Esophagus muscularis mucosa (tissue), 3 donors: ENCODE measurements at regions not wholly inside any gene's neighbourhood (a gene's known extent, or its start where the extent isn't known, plus 50 kb on each side); places are given as distances from the start of the nearest gene placed in this dataset.

ENCODE experiments used
- CTCF ChIP-seq, 3 experiments: fragments of 200-600 bp in 2 of 3; fragments of 450-650 bp in 1 of 3; sonication (generic) in 2 of 3; IDR thresholded peaks; one replicate each; pipeline ENCODE4 v1.5.1; 2017 to 2019; ENCODE audit warnings: antibody characterized with exemption in 3 of 3, mild to moderate bottlenecking in 2 of 3, moderate library complexity in 1 of 3
- POLR2A ChIP-seq: fragments of 450-650 bp; IDR thresholded peaks from one replicate; pipeline ENCODE4 v1.6.1; 2017; ENCODE audit warnings: antibody characterized with exemption, moderate library complexity, mild to moderate bottlenecking, low read depth
- POLR2AphosphoS5 ChIP-seq, 2 donors: sonication (generic); formaldehyde crosslinking; IDR thresholded peaks; one replicate each; pipeline ENCODE4 v1.6.1; 2017; ENCODE audit warnings: antibody characterized with exemption in 2 of 2

GRCh38 chr1:98232678-98233077, 311.8 kb upstream of the DPYD start:
- TF ChIP-seq CTCF (IDR thresholded peaks at IDR 0.05) = no peak
- TF ChIP-seq POLR2A = no peak
- no peak for TF ChIP-seq POLR2AphosphoS5 (IDR thresholded peaks at IDR 0.05)
